Activated CD4-positive, alpha-beta T cell treated with anti-CD3 and anti-CD28 coated beads for 24 hours (primary cell): ENCODE measurements at regions not wholly inside any gene's neighbourhood (a gene's known extent, or its start where the extent isn't known, plus 50 kb on each side); places are given as distances from the start of the nearest gene placed in this dataset.
A peak's percentile ranks its signal among the peaks of the same experiment; 100 is the strongest.

Source experiments
- DNase-seq, 2 donors: peaks; one replicate each; pipeline ENCODE4 v3.0.0-alpha.2; 2020; ENCODE audit warnings: low read depth in 2 of 2

- DNase-seq = no peak
These were observed 455.5 kb downstream of the SOX9 start for GRCh38 chr17:72576289-72576759.

GRCh38 chr17:72578817-72579470 lies 458.1 kb downstream of the SOX9 start:
- DNase-seq = no peak

- DNase-seq = no peak
These were observed 459.1 kb downstream of the SOX9 start for GRCh38 chr17:72579990-72580320.

GRCh38 chr17:72580321-72581127 lies 459.7 kb downstream of the SOX9 start:
- no peak for DNase-seq

- no peak for DNase-seq
These were observed 466.3 kb downstream of the SOX9 start for GRCh38 chr17:72587156-72587555.

- no peak for DNase-seq
These were observed 467.1 kb downstream of the SOX9 start for GRCh38 chr17:72587773-72588511.

- no peak for DNase-seq
These were observed 467.7 kb downstream of the SOX9 start for GRCh38 chr17:72588561-72588960.

GRCh38 chr17:72588961-72589360 lies 468.1 kb downstream of the SOX9 start:
- no peak for DNase-seq

GRCh38 chr17:72590382-72590781 lies 469.6 kb downstream of the SOX9 start:
- DNase-seq = no peak

- DNase-seq = no peak
These were observed 470.1 kb downstream of the SOX9 start for GRCh38 chr17:72590882-72591281.

- DNase-seq = no peak
These were observed 470.7 kb downstream of the SOX9 start for GRCh38 chr17:72591289-72592241.

GRCh38 chr17:72592242-72592966 lies 471.6 kb downstream of the SOX9 start:
- DNase-seq = peak; percentile 14 to 37

- no peak for DNase-seq
These were observed 472.1 kb downstream of the SOX9 start for GRCh38 chr17:72592967-72593325.

GRCh38 chr17:72594248-72594647 lies 473.4 kb downstream of the SOX9 start:
- no peak for DNase-seq
